GM18520 (cell line): ENCODE measurements at regions not wholly inside any gene's neighbourhood (a gene's known extent, or its start where the extent isn't known, plus 50 kb on each side); places are given as distances from the start of the nearest gene placed in this dataset.
"Not testable (repeated sequence)": the region's sequence is repeated elsewhere in the genome, so short reads cannot be mapped to it uniquely, and the experiment has no call there.

ENCODE experiments used
- ATAC-seq: cut with Tn5 transposase; IDR thresholded peaks from one replicate; pipeline ENCODE4 v1.9.1; 2021; ENCODE audit not compliant: unreplicated experiment

DNA sequence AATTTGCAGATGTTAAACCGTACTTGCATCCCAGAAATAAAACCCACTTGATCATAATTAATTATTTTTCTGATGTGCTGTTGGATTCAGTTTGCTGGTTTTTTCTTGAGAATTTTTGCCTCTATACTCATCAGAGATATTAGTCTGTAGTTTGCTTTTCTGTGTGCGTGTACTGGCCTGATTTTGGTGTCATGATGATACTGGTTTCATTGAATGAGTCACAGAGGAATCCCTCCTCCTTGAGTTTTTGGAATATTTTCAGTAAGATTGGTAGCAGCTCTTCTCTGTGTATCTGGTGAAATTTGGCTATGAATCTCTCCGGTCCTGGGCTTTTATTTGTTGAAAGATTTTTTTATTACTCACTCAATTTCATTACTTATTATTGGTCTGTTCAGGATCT, 100.4 kb upstream of the PMCH start:
- ATAC-seq, result no peak

- ATAC-seq, result no peak
Measured at GRCh38 chr12:102297412-102297811, 99.8 kb upstream of the PMCH start.

- ATAC-seq, result no peak
Measured at GRCh38 chr12:102294568-102294967, 96.9 kb upstream of the PMCH start.

- ATAC-seq, result not testable (repeated sequence)
Measured at GRCh38 chr12:102291498-102292440, 94.1 kb upstream of the PMCH start.

DNA sequence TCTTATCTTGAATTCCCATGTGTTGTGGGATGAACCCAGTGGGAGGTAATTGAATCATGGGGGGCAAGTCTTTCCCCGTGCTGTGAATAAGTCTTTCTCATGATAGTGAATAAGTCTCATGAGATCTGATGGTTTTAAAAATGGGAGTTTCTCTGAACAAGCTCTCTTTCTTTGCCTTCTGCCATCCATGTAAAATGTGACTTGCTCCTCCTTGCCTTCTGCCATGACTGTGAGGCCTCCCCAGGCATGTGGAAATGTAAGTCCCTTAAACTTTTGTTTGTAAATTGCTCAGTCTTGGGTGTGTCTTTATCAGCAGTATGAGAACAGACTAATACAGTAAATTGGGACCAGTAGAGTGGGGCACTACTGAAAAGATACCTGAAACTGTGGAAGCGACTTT, 92.1 kb upstream of the PMCH start:
- ATAC-seq, result not testable (repeated sequence)

- ATAC-seq, result no peak
Measured at GRCh38 chr12:102281231-102281630, 83.6 kb upstream of the PMCH start.

DNA sequence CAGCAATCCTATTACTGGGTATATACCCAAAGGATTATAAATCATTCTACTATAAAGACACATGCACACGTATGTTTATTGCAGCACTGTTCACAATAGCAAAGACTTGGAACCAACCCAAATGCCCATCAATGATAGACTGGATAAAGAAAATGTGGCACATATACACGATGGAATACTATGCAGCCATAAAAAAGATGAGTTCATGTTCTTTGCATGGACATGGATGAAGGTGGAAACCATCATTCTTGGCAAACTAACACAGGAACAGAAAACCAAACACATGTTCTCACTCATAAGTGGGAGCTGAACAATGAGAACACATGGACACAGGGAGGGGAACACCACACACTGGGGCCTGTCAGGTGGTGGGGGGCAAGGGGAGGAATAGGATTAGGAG, 58.1 kb upstream of the PMCH start:
- ATAC-seq, result not testable (repeated sequence)

- not testable (repeated sequence) for ATAC-seq
Measured at GRCh38 chr12:102251005-102251404, 53.4 kb upstream of the PMCH start.

- no peak for ATAC-seq
Measured at GRCh38 chr12:102249079-102249841, 51.6 kb upstream of the PMCH start.
